PFSK-1 (cell line): ENCODE measurements at regions not wholly inside any gene's neighbourhood (a gene's known extent, or its start where the extent isn't known, plus 50 kb on each side); places are given as distances from the start of the nearest gene placed in this dataset.

Experiments used
- POLR2AphosphoS5 ChIP-seq: IDR thresholded peaks from 2 replicates; pipeline ENCODE4 v1.6.1; 2012; ENCODE audit warnings: low read depth, mild to moderate bottlenecking, control low read depth, low read length, moderate library complexity
- TAF1 ChIP-seq: IDR thresholded peaks from 2 replicates; pipeline ENCODE4 v1.6.1; 2012; ENCODE audit warnings: low read length, control low read depth, borderline replicate concordance; ENCODE audit not compliant: insufficient read depth
- TF ChIP-seq, protein P1 (sequence below), 2 experiments: IDR thresholded peaks; 2 replicates each; pipeline versions ENCODE4 v1.6.1 to v1.8.0; 2011 to 2012; ENCODE audit warnings: low read depth in 2 of 2, low read length in 2 of 2, control low read depth in 1 of 2, inconsistent platforms in 1 of 2, mild to moderate bottlenecking in 1 of 2, moderate library complexity in 1 of 2; ENCODE audit not compliant: insufficient read depth in 1 of 2

DNA sequence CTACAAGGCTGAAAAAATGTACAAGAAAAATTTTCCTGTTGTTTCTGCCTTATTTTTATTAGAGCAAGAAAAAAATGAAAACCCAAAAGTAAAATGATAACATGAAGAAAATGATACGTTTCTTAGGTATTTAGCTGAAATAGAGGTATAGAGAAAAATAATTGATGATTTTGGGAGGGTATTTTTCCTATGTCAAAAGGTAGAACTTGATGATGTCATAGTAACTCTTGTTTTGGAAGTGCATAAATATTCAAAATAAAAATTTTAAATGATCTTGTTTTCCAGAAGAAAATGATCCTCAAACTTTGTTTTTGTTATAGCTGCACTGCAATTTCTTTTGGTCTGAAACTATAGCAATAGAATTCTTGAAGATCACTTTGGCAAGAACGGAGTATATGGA is 608.8 kb upstream of the BOD1L1 start:
- TF ChIP-seq TAF1 (no peak), POLR2AphosphoS5 (no peak)
- TF ChIP-seq, protein P1, sequence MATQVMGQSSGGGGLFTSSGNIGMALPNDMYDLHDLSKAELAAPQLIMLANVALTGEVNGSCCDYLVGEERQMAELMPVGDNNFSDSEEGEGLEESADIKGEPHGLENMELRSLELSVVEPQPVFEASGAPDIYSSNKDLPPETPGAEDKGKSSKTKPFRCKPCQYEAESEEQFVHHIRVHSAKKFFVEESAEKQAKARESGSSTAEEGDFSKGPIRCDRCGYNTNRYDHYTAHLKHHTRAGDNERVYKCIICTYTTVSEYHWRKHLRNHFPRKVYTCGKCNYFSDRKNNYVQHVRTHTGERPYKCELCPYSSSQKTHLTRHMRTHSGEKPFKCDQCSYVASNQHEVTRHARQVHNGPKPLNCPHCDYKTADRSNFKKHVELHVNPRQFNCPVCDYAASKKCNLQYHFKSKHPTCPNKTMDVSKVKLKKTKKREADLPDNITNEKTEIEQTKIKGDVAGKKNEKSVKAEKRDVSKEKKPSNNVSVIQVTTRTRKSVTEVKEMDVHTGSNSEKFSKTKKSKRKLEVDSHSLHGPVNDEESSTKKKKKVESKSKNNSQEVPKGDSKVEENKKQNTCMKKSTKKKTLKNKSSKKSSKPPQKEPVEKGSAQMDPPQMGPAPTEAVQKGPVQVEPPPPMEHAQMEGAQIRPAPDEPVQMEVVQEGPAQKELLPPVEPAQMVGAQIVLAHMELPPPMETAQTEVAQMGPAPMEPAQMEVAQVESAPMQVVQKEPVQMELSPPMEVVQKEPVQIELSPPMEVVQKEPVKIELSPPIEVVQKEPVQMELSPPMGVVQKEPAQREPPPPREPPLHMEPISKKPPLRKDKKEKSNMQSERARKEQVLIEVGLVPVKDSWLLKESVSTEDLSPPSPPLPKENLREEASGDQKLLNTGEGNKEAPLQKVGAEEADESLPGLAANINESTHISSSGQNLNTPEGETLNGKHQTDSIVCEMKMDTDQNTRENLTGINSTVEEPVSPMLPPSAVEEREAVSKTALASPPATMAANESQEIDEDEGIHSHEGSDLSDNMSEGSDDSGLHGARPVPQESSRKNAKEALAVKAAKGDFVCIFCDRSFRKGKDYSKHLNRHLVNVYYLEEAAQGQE (IDR thresholded peaks at IDR 0.05; ENCODE audit: insufficient read depth in 1 of 2, low read depth in 2 of 2, low read length in 2 of 2), result no peak
